Skeletal muscle satellite cell (primary cell): ENCODE measurements at regions not wholly inside any gene's neighbourhood (a gene's known extent, or its start where the extent isn't known, plus 50 kb on each side); places are given as distances from the start of the nearest gene placed in this dataset.

Experiments used
- H3K27me3 ChIP-seq: 2 replicates; pipeline ENCODE4 v1.7.0; 2013; ENCODE audit warnings: low read length; ENCODE audit not compliant: control insufficient read depth, insufficient read depth
- H3K36me3 ChIP-seq: 2 replicates; pipeline ENCODE4 v1.7.0; 2013; ENCODE audit warnings: mild to moderate bottlenecking, control low read depth, low read length; ENCODE audit not compliant: insufficient read depth
- H3K4me1 ChIP-seq: 2 replicates; pipeline ENCODE4 v1.7.0; 2013; ENCODE audit warnings: low read length; ENCODE audit not compliant: control insufficient read depth, insufficient read depth
- H3K4me2 ChIP-seq: 2 replicates; pipeline ENCODE4 v1.7.0; 2013; ENCODE audit warnings: mild to moderate bottlenecking, low read length
- H3K4me3 ChIP-seq: 2 replicates; pipeline ENCODE4 v1.7.0; 2013; ENCODE audit warnings: low read length
- H3K9ac ChIP-seq: 2 replicates; pipeline ENCODE4 v1.7.0; 2013; ENCODE audit warnings: mild to moderate bottlenecking, low read depth, low read length, moderate library complexity
- H3K9me3 ChIP-seq: replicated peaks from 2 replicates; pipeline ENCODE4 v1.7.0; 2013; ENCODE audit warnings: mild to moderate bottlenecking, control low read depth, low read length

- Histone ChIP-seq H3K36me3 (no peaks in the 10 kb centered on the region), H3K4me3 (no peak overlapping the region), H3K4me1 (no peaks in the 10 kb centered on the region), H3K9me3 (peaks cover 11% of the 10 kb centered on the region), H3K9ac (no peak overlapping the region), H3K4me2 (no peak overlapping the region), H3K27me3 (no peaks in the 10 kb centered on the region)
Measured at GRCh38 chr6:169890901-169891300, 139.5 kb downstream of the ERMARD start.

DNA sequence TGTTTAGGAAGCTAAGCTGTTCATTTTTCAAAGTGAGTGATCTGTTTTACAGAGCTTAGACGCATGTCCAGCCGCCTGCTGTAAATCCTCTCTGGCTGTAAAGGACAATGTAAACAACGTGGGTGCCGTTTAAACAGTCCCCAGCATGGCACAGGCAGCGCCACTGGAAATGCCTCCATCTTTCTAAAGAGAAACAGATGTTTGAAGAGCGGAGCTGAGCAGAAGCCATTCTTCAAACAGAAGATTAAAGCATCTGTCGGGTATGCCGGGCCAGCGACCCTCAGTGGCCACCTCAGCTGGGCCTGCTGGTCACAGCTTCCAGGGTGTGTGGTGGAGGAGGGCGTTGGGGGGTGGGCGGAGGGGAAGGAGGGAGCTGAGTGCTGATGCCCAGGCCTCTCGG is 138.6 kb downstream of the ERMARD start:
- Histone ChIP-seq H3K9me3 (peaks cover 11% of the 10 kb centered on the region), H3K4me3 (no peak overlapping the region), H3K36me3 (no peaks in the 10 kb centered on the region), H3K9ac (no peak overlapping the region), H3K27me3 (no peaks in the 10 kb centered on the region), H3K4me2 (no peak overlapping the region), H3K4me1 (no peaks in the 10 kb centered on the region)

GRCh38 chr6:169887529-169888140 is 136.2 kb downstream of the ERMARD start:
- no peaks in the 10 kb centered on the region for H3K36me3 ChIP-seq

DNA sequence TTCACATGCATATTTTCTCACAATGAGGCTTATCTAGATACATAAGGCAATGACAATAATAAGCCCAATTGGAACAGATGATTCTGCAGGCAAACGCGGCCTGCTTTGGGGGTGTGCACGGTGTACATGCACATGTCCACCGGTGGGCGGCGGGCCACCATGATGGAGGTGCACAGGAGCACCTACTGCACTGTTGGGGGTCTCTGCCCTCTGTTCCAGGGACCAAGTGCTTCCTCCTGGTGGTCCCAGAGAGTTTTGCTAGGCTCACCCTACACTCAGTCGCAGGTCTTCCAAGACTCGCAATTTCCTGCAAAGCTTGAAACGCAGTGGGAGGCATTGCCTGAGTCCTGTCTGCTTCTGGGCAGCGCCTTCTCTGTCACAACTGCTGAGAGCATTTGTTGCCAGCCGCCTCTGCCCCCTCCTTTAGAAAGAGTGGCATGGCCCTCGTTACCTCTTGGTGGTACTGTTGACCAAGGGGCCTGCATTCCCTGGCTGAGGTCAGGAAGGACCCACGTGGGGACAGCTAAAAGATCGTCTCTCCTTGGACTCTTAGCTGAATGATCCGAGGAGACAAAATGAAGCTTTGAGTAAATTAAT is 135.3 kb downstream of the ERMARD start:
- no peak overlapping the region for H3K9ac ChIP-seq
- H3K36me3 ChIP-seq: no peaks in the 10 kb centered on the region
- no peaks in the 10 kb centered on the region for H3K4me1 ChIP-seq
- H3K9me3 ChIP-seq: no peaks in the 10 kb centered on the region
- H3K27me3 ChIP-seq: no peaks in the 10 kb centered on the region
- no peak overlapping the region for H3K4me2 ChIP-seq
- no peak overlapping the region for H3K4me3 ChIP-seq

More at GRCh38 chr6:169887529-169888140, 136.2 kb downstream of the ERMARD start:
- Histone ChIP-seq H3K4me2 (no peak overlapping the region), H3K9ac (no peak overlapping the region), H3K4me1 (no peaks in the 10 kb centered on the region), H3K27me3 (no peaks in the 10 kb centered on the region), H3K9me3 (no peaks in the 10 kb centered on the region), H3K4me3 (no peak overlapping the region)

DNA sequence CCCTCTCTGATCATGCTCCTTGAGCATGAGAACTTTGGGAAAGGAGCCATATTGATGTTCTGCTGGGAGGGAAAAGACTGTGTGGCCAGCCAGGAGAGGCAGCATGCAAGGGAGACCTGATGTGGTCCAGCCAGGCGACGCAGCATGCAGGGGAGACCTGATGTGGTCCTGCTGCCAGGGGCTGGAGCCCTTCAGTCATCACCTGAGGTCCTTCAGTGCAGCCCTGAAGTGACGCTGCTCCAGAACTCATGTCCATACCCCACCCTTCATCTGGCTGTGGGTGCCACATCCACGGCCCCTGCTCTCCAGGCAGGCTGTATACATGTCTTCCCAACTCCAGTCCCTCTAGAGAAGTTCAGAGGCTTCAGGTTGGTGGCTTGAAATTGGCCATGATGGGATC is 134.4 kb downstream of the ERMARD start:
- no peaks in the 10 kb centered on the region for H3K36me3 ChIP-seq
- no peaks in the 10 kb centered on the region for H3K4me1 ChIP-seq
- no peak overlapping the region for H3K4me2 ChIP-seq
- no peak overlapping the region for H3K9ac ChIP-seq
- no peaks in the 10 kb centered on the region for H3K9me3 ChIP-seq
- H3K4me3 ChIP-seq: no peak overlapping the region
- no peaks in the 10 kb centered on the region for H3K27me3 ChIP-seq

GRCh38 chr6:169885131-169885530 is 133.7 kb downstream of the ERMARD start:
- Histone ChIP-seq H3K4me2 (no peak overlapping the region), H3K9ac (no peak overlapping the region), H3K4me1 (no peaks in the 10 kb centered on the region), H3K27me3 (no peaks in the 10 kb centered on the region), H3K36me3 (no peaks in the 10 kb centered on the region), H3K4me3 (no peak overlapping the region), H3K9me3 (no peaks in the 10 kb centered on the region)

- H3K4me3 ChIP-seq: no peak overlapping the region
- no peaks in the 10 kb centered on the region for H3K27me3 ChIP-seq
- no peak overlapping the region for H3K4me2 ChIP-seq
- H3K9me3 ChIP-seq: no peaks in the 10 kb centered on the region
- no peak overlapping the region for H3K9ac ChIP-seq
- no peaks in the 10 kb centered on the region for H3K4me1 ChIP-seq
- H3K36me3 ChIP-seq: no peaks in the 10 kb centered on the region
Measured at GRCh38 chr6:169884158-169884557, 132.7 kb downstream of the ERMARD start.

GRCh38 chr6:169883316-169883715 is 131.9 kb downstream of the ERMARD start:
- H3K9ac ChIP-seq: no peak overlapping the region
- no peak overlapping the region for H3K4me3 ChIP-seq
- no peaks in the 10 kb centered on the region for H3K36me3 ChIP-seq
- H3K9me3 ChIP-seq: no peaks in the 10 kb centered on the region
- H3K27me3 ChIP-seq: no peaks in the 10 kb centered on the region
- no peaks in the 10 kb centered on the region for H3K4me1 ChIP-seq
- H3K4me2 ChIP-seq: no peak overlapping the region

- no peaks in the 10 kb centered on the region for H3K4me1 ChIP-seq
- H3K36me3 ChIP-seq: no peaks in the 10 kb centered on the region
- H3K4me2 ChIP-seq: no peak overlapping the region
- H3K9ac ChIP-seq: no peak overlapping the region
- H3K4me3 ChIP-seq: no peak overlapping the region
- H3K9me3 ChIP-seq: no peaks in the 10 kb centered on the region
- H3K27me3 ChIP-seq: no peaks in the 10 kb centered on the region
Measured at GRCh38 chr6:169881976-169882375, 130.6 kb downstream of the ERMARD start.

DNA sequence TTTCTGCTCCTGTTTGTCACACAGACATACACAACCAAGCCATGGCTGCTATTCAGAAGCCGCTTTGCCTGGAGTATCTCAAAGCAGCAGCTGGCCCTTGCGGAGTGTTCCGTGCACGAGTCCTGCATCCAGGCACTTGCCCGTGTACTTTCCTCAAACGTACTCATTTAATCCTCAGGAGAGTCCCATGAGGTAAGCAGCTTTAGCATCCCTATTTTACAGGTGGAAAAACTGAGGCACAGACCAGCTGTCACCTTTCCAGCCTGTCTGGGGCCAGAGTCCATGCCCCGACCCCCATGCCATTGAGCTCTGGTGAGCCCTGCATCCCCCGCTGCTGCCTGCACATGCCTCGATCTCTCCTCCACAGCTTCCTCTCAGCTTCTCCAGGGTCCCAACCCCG is 130.0 kb downstream of the ERMARD start:
- Histone ChIP-seq H3K4me2 (no peak overlapping the region), H3K27me3 (no peaks in the 10 kb centered on the region), H3K36me3 (no peaks in the 10 kb centered on the region), H3K9me3 (no peaks in the 10 kb centered on the region), H3K4me3 (no peak overlapping the region), H3K9ac (no peak overlapping the region), H3K4me1 (no peaks in the 10 kb centered on the region)

GRCh38 chr6:169880516-169880915 is 129.1 kb downstream of the ERMARD start:
- Histone ChIP-seq H3K4me3 (no peak overlapping the region), H3K4me2 (no peak overlapping the region), H3K9me3 (no peaks in the 10 kb centered on the region), H3K36me3 (no peaks in the 10 kb centered on the region), H3K4me1 (no peaks in the 10 kb centered on the region), H3K9ac (no peak overlapping the region), H3K27me3 (no peaks in the 10 kb centered on the region)

GRCh38 chr6:169869301-169869700 is 117.9 kb downstream of the ERMARD start:
- Histone ChIP-seq H3K4me3 (no peak overlapping the region), H3K9me3 (peaks cover 3% of the 10 kb centered on the region), H3K4me1 (no peaks in the 10 kb centered on the region), H3K4me2 (no peak overlapping the region), H3K9ac (no peak overlapping the region), H3K27me3 (no peaks in the 10 kb centered on the region), H3K36me3 (no peaks in the 10 kb centered on the region)
